SU-DHL-6 (cell line): ENCODE measurements at regions not wholly inside any gene's neighbourhood (a gene's known extent, or its start where the extent isn't known, plus 50 kb on each side); places are given as distances from the start of the nearest gene placed in this dataset.

Source experiments
- H2AFZ ChIP-seq: fragments of 200-600 bp; sonication (generic); 2 replicates; pipeline ENCODE4 v1.6.1; 2014; ENCODE audit warnings: low read depth, mild to moderate bottlenecking, moderate library complexity, mixed read lengths, antibody characterized with exemption, low read length; ENCODE audit not compliant: severe bottlenecking
- H3F3A ChIP-seq: fragments of 200-600 bp; shearing (Covaris generic); 2 replicates; pipeline ENCODE4 v1.6.0; 2016; ENCODE audit warnings: antibody characterized with exemption, mild to moderate bottlenecking; ENCODE audit not compliant: insufficient read depth
- H3K27ac ChIP-seq: fragments of 200-600 bp; sonication (generic); 2 replicates; pipeline ENCODE4 v1.5.1; 2016; ENCODE audit warnings: low read depth, mild to moderate bottlenecking, low read length, moderate library complexity, mixed read lengths
- H3K27me3 ChIP-seq: fragments of 200-600 bp; sonication (generic), shearing (Covaris generic); 2 replicates; pipeline ENCODE4 v1.6.0; 2014; ENCODE audit warnings: mild to moderate bottlenecking, low read length
- H3K36me3 ChIP-seq: fragments of 200-600 bp; sonication (generic); 2 replicates; pipeline ENCODE4 v1.6.1; 2014; ENCODE audit warnings: mild to moderate bottlenecking, low read length, mixed read lengths
- H3K4me2 ChIP-seq: fragments of 300-600, 200-600 bp; shearing (Covaris generic), sonication (generic); 2 replicates; pipeline ENCODE4 v1.6.0; 2014; ENCODE audit warnings: low read length, low read depth, mild to moderate bottlenecking; ENCODE audit not compliant: poor library complexity, severe bottlenecking
- H3K4me3 ChIP-seq: fragments of 200-600 bp; sonication (generic); 2 replicates; pipeline ENCODE4 v1.5.1; 2014; ENCODE audit warnings: antibody characterized with exemption, low read length, mild to moderate bottlenecking, mixed read lengths; ENCODE audit not compliant: insufficient read depth, poor library complexity, severe bottlenecking
- H3K79me2 ChIP-seq: fragments of 200-600 bp; sonication (generic); 2 replicates; pipeline ENCODE4 v1.6.1; 2014; ENCODE audit warnings: mild to moderate bottlenecking, low read length, moderate library complexity; ENCODE audit not compliant: insufficient read depth
- H3K9ac ChIP-seq: fragments of 200-600 bp; sonication (generic); 2 replicates; pipeline ENCODE4 v1.7.0; 2014; ENCODE audit warnings: mild to moderate bottlenecking, low read length
- H3K9me2 ChIP-seq: fragments of 200-600 bp; sonication (generic); replicated peaks from 2 replicates; pipeline ENCODE4 v1.6.1; 2014; ENCODE audit warnings: low read length; ENCODE audit not compliant: insufficient read depth
- H3K9me3 ChIP-seq: fragments of 200-600 bp; sonication (generic); 2 replicates; pipeline ENCODE4 v1.6.1; 2014; ENCODE audit warnings: low read length, mixed read lengths; ENCODE audit not compliant: insufficient read depth
- H4K20me1 ChIP-seq: fragments of 200-600 bp; sonication (generic); 2 replicates; pipeline ENCODE4 v1.6.1; 2014; ENCODE audit warnings: low read depth, mild to moderate bottlenecking, antibody characterized with exemption, low read length, moderate library complexity, mixed read lengths
- CTCF ChIP-seq: fragments of 200-600 bp; sonication (generic); IDR thresholded peaks from one replicate; pipeline ENCODE4 v1.5.1; 2017; ENCODE audit warnings: antibody characterized with exemption, mild to moderate bottlenecking, low read length, moderate library complexity; ENCODE audit not compliant: insufficient read depth, poor library complexity, severe bottlenecking
- EZH2phosphoT487 ChIP-seq: fragments of 200-600 bp; sonication (generic), shearing (Covaris generic); conservative IDR thresholded peaks from 2 replicates; pipeline ENCODE4 v1.6.1; 2018; ENCODE audit warnings: mild to moderate bottlenecking, antibody characterized with exemption, low read length, moderate library complexity, mixed read lengths

DNA sequence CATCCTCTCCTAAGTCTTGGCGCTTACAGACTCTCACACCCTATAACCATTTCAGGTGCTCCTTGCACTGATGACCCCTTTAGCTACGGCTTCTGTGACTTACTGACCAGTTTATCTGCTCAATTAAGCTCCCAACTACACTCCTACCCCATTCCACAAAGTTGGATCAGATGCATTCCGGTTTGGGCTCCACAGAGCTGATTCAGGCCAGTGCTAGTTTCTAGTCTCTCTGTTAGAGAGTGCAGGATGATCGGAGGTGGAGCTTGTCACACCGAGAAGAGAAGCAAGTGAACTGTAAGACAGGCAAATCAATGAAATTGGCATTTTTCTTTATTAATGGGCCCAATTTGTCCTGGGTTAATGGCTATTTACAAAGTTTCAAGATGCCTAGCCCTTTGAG, 436.8 kb upstream of the CADM1 start:
- H3K9ac ChIP-seq = no peak overlapping the region
- H3K27ac ChIP-seq = no peak overlapping the region
- H2AFZ ChIP-seq = no peak overlapping the region

GRCh38 chr11:115939731-115940421, 435.7 kb upstream of the CADM1 start:
- H3K9me2 ChIP-seq = no peaks in the 10 kb centered on the region

More for the DNA sequence above, 436.8 kb upstream of the CADM1 start:
- Histone ChIP-seq H3K4me2 (no peak overlapping the region), H3F3A (no peaks in the 10 kb centered on the region), H3K27me3 (no peaks in the 10 kb centered on the region), H3K9me2 (no peaks in the 10 kb centered on the region), H3K9me3 (no peaks in the 10 kb centered on the region), H3K4me3 (no peak overlapping the region), H3K79me2 (no peaks in the 10 kb centered on the region), H3K36me3 (no peaks in the 10 kb centered on the region), H4K20me1 (no peaks in the 10 kb centered on the region)
- no peak for TF ChIP-seq EZH2phosphoT487
- TF ChIP-seq CTCF = no peak

DNA sequence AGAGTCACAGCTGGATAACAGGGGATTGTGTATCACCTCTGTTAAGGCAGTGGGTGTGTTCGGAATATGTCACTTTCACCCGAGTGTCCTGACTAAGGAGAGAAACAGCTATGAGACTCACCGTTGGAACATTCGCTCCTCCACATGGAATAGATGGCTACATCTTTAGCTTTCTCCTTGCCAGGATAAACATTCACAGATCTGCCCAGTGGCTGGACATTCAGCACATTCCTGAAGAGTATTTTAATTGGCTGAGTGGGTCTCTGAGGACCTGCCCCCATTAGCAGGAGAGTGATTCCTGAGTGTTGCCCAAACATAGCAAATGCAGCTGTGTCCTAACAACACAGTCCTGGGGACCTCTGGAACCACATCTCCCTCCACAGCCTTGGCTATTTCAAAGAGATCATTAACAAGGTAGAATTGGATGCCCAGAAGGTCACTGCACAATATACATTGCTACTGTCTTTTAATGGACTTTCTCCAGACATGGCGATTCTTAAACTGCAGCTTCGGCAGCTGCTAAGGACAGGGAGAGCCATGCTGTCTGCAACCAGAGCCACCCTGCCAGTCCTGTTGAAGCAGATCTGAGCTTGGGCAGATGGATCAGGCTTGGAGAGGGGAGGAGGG, 435.0 kb upstream of the CADM1 start:
- no peak overlapping the region; the same call in 1 of the 2 replicates for H3K27ac ChIP-seq
- no peaks in the 10 kb centered on the region for H3F3A ChIP-seq
- H3K9me2 ChIP-seq = no peaks in the 10 kb centered on the region
- H2AFZ ChIP-seq = no peak overlapping the region
- H3K4me3 ChIP-seq = no peak overlapping the region
- no peaks in the 10 kb centered on the region for H3K9me3 ChIP-seq
- no peaks in the 10 kb centered on the region for H4K20me1 ChIP-seq
- H3K36me3 ChIP-seq = no peaks in the 10 kb centered on the region
- no peak overlapping the region for H3K9ac ChIP-seq
- TF ChIP-seq EZH2phosphoT487 (no peak), CTCF (no peak)
- peak overlapping the region; percentile 46 for H3K4me2 ChIP-seq
- H3K27me3 ChIP-seq = no peaks in the 10 kb centered on the region
- no peaks in the 10 kb centered on the region for H3K79me2 ChIP-seq

More at GRCh38 chr11:115939731-115940421, 435.7 kb upstream of the CADM1 start:
- Histone ChIP-seq H3K4me3 (no peak overlapping the region), H3F3A (no peaks in the 10 kb centered on the region), H3K4me2 (peak overlapping the region; percentile 46), H2AFZ (no peak overlapping the region), H3K9me3 (no peaks in the 10 kb centered on the region), H3K27ac (no peak overlapping the region), H3K79me2 (no peaks in the 10 kb centered on the region), H3K36me3 (no peaks in the 10 kb centered on the region), H3K9ac (no peak overlapping the region), H3K27me3 (no peaks in the 10 kb centered on the region), H4K20me1 (no peaks in the 10 kb centered on the region)
- TF ChIP-seq CTCF (no peak), EZH2phosphoT487 (no peak)
